ENCODE measurements at regions not wholly inside any gene's neighbourhood (a gene's known extent, or its start where the extent isn't known, plus 50 kb on each side); places are given as distances from the start of the nearest gene placed in this dataset.

- TF ChIP-seq ARNT2 (CRISPR knock-in tag; IDR thresholded peaks at IDR 0.05; ENCODE audit: low read depth): no peak
- TF ChIP-seq SAP130 (CRISPR knock-in tag; IDR thresholded peaks at IDR 0.05; ENCODE audit: low read depth): no peak
- TF ChIP-seq ZSCAN5A (CRISPR knock-in tag; IDR thresholded peaks at IDR 0.05; ENCODE audit: borderline replicate concordance): no peak
- no peak for TF ChIP-seq CBX2 (IDR thresholded peaks at IDR 0.05; ENCODE audit: low read depth, low read length)
- no peak for TF ChIP-seq CBX2 (CRISPR knock-in tag; IDR thresholded peaks at IDR 0.05; ENCODE audit: low read depth)
- TF ChIP-seq MAZ (IDR thresholded peaks at IDR 0.05; ENCODE audit: borderline replicate concordance, low read depth, low read length): no peak
- no peak for TF ChIP-seq MAZ (CRISPR knock-in tag; IDR thresholded peaks at IDR 0.05; ENCODE audit: low read depth)
- no peak for TF ChIP-seq TCF7 (IDR thresholded peaks at IDR 0.05; ENCODE audit: low read depth)
Measured at GRCh38 chr4:187118166-187118565, 394.5 kb upstream of the FAT1 start.
